Nephron (organoid): ENCODE measurements at regions not wholly inside any gene's neighbourhood (a gene's known extent, or its start where the extent isn't known, plus 50 kb on each side); places are given as distances from the start of the nearest gene placed in this dataset.
"Not testable (repeated sequence)": the region's sequence is repeated elsewhere in the genome, so short reads cannot be mapped to it uniquely, and the experiment has no call there.

Experiments used
- H3K27ac Mint-ChIP-seq, 3 experiments: 2 replicates each; pipeline ENCODE4 v1.8.0; 2020; ENCODE audit warnings: mixed read lengths in 3 of 3, mild to moderate bottlenecking in 2 of 3, moderate library complexity in 1 of 3
- H3K27me3 Mint-ChIP-seq: 2 replicates; pipeline ENCODE4 v1.8.0; 2021; ENCODE audit warnings: low read depth, mild to moderate bottlenecking, moderate library complexity, mixed read lengths
- H3K36me3 Mint-ChIP-seq: 2 replicates; pipeline ENCODE4 v1.8.0; 2020; ENCODE audit warnings: low read depth, mixed read lengths
- H3K4me1 Mint-ChIP-seq: 2 replicates; pipeline ENCODE4 v1.8.0; 2020; ENCODE audit warnings: mixed read lengths
- H3K4me3 Mint-ChIP-seq, 3 experiments: 2 replicates each; pipeline ENCODE4 v1.8.0; 2020; ENCODE audit warnings: mild to moderate bottlenecking in 3 of 3, mixed read lengths in 3 of 3, moderate library complexity in 2 of 3
- H3K9me3 Mint-ChIP-seq: 2 replicates; pipeline ENCODE4 v1.8.0; 2020; ENCODE audit warnings: mixed read lengths
- CTCF ChIP-seq, 3 experiments: fragments of 200-600 bp; sonication (generic); IDR thresholded peaks; one replicate each; pipeline ENCODE4 v1.5.0; 2021; ENCODE audit warnings: antibody characterized with exemption in 3 of 3; ENCODE audit not compliant: unreplicated experiment in 3 of 3

GRCh38 chr1:169046671-169047070, 59.8 kb upstream of the ATP1B1 start:
- no peak for TF ChIP-seq CTCF (IDR thresholded peaks at IDR 0.05; ENCODE audit: unreplicated experiment in 3 of 3)
- no peak overlapping the region for H3K4me3 Mint-ChIP-seq
- no peaks in the 10 kb centered on the region for H3K36me3 Mint-ChIP-seq
- H3K27ac Mint-ChIP-seq = no peak overlapping the region
- peaks cover 5% of the 10 kb centered on the region for H3K4me1 Mint-ChIP-seq
- H3K9me3 Mint-ChIP-seq = peaks cover 2% of the 10 kb centered on the region
- H3K27me3 Mint-ChIP-seq = no peaks in the 10 kb centered on the region

- no peak overlapping the region for H3K4me3 Mint-ChIP-seq
- no peak overlapping the region for H3K27ac Mint-ChIP-seq
- no peaks in the 10 kb centered on the region for H3K27me3 Mint-ChIP-seq
- H3K4me1 Mint-ChIP-seq = peaks cover 5% of the 10 kb centered on the region
- TF ChIP-seq CTCF (IDR thresholded peaks at IDR 0.05; ENCODE audit: unreplicated experiment in 3 of 3) = no peak
- H3K9me3 Mint-ChIP-seq = no peaks in the 10 kb centered on the region
- H3K36me3 Mint-ChIP-seq = no peaks in the 10 kb centered on the region
These were observed 59.4 kb upstream of the ATP1B1 start for GRCh38 chr1:169047074-169047473.

- Mint-ChIP-seq H3K36me3 (no peaks in the 10 kb centered on the region), H3K4me3 (no peak overlapping the region), H3K4me1 (peaks cover 5% of the 10 kb centered on the region), H3K9me3 (no peaks in the 10 kb centered on the region), H3K27me3 (peaks cover 5% of the 10 kb centered on the region), H3K27ac (no peak overlapping the region)
- TF ChIP-seq CTCF (IDR thresholded peaks at IDR 0.05; ENCODE audit: unreplicated experiment in 3 of 3) = no peak
These were observed 58.4 kb upstream of the ATP1B1 start for GRCh38 chr1:169048043-169048442.

- peaks cover 6% of the 10 kb centered on the region for H3K27me3 Mint-ChIP-seq
- peak overlapping the region in 2 of 3 experiments; percentile 14 to 50 for H3K27ac Mint-ChIP-seq
- peaks cover 5% of the 10 kb centered on the region for H3K4me1 Mint-ChIP-seq
- H3K9me3 Mint-ChIP-seq = no peaks in the 10 kb centered on the region
- TF ChIP-seq CTCF (IDR thresholded peaks at IDR 0.05; ENCODE audit: unreplicated experiment in 3 of 3) = no peak
- no peak overlapping the region for H3K4me3 Mint-ChIP-seq
- no peaks in the 10 kb centered on the region for H3K36me3 Mint-ChIP-seq
These were observed 57.1 kb upstream of the ATP1B1 start for GRCh38 chr1:169049258-169049938.

GRCh38 chr1:169051171-169051570, 55.3 kb upstream of the ATP1B1 start:
- Mint-ChIP-seq H3K36me3 (no peaks in the 10 kb centered on the region), H3K9me3 (no peaks in the 10 kb centered on the region), H3K4me3 (no peak overlapping the region), H3K4me1 (no peaks in the 10 kb centered on the region), H3K27ac (no peak overlapping the region), H3K27me3 (peaks cover 6% of the 10 kb centered on the region)
- no peak for TF ChIP-seq CTCF (IDR thresholded peaks at IDR 0.05; ENCODE audit: unreplicated experiment in 3 of 3)

- H3K27ac Mint-ChIP-seq, H3K9me3 Mint-ChIP-seq, H3K27me3 Mint-ChIP-seq, H3K4me1 Mint-ChIP-seq, H3K36me3 Mint-ChIP-seq, H3K4me3 Mint-ChIP-seq: not testable (repeated sequence)
These were observed 54.3 kb upstream of the ATP1B1 start for GRCh38 chr1:169052171-169052570.
